ENCODE measurements at regions not wholly inside any gene's neighbourhood (a gene's known extent, or its start where the extent isn't known, plus 50 kb on each side); places are given as distances from the start of the nearest gene placed in this dataset.

GRCh38 chr15:31513178-31513577, 186.5 kb downstream of the KLF13 start:
- DNase-seq = no peak

GRCh38 chr15:31516440-31516839, 189.8 kb downstream of the KLF13 start:
- DNase-seq = no peak

DNA sequence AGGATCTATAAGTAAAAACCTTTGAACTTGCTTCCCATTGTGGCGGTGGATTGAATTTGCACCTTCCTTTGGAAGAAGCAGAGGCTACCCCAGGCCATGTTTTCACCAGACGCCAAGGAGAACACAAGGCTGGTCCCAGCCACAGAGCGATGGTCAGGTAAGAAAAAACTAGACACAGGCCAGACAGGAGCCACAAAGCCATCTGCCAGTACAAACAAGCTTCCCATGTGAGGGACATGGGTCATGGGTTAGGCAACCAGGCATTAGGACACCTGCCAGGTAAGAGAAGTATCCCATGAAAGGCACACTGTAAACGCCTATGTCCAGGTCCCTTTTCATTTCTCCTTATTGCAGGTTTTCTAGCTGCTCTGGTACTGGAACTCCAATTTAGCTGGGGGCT, 190.2 kb downstream of the KLF13 start:
- DNase-seq = no peak

DNA sequence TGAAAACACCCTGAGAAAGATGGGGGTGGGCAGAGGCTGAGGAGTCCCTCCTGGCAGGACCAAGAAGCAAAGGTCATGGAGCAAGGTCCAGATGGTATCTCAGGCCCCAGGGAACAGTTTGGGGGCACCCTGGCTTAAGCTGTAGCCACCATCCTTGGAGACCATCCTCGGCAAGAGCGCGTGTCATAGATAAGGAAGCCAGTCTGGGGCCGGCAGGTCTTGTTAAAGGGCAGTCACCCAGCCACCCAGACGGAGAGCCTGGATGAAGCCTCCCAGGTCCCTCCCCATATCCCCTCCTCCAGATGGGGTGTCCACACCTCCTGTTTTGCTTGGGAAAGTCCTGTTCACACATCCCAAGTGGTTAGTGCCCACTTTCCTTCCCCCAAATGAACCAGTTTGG, 191.1 kb downstream of the KLF13 start:
- no peak for DNase-seq

DNA sequence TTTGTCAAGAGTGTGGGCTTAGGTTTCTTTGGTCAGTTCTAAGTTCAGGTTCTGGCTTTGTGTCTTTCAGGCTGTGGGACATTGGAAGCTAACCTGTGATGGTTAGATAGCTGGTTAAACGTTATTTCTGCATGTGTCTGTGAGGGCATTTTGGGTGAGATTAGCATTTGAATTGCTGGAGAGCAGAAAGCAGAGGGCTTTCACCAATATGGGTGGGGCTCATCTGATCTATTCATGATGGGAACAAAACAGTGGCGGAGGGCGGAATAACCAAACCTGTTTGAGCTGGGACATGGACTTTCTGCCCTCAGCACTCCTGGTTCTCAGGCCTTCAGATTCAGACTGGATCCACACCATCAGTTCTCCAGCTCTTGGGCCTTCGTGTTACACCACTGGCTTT, 195.4 kb downstream of the KLF13 start:
- no peak for DNase-seq

- no peak for DNase-seq
Measured at GRCh38 chr15:31523027-31523654, 196.5 kb downstream of the KLF13 start.

DNA sequence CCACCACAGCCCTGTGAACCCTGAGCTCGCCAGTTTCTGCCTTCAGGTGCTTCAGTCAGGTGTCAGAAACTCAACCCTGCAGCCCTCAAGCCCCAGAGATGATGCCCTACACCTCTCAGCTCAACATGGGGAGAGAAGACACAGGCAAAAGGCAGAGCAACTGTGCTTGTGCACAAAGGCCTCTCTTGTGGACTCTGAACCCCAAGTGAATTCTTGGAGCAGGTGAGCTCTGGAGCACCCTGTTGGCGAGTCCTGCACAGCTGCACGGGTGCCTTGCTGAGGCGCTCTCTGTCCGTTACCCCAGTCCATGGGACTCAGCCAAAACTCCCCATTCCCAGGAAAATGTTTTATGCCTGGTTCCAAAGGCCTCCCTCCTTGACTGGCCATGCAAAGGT, 197.0 kb downstream of the KLF13 start:
- DNase-seq = no peak

DNA sequence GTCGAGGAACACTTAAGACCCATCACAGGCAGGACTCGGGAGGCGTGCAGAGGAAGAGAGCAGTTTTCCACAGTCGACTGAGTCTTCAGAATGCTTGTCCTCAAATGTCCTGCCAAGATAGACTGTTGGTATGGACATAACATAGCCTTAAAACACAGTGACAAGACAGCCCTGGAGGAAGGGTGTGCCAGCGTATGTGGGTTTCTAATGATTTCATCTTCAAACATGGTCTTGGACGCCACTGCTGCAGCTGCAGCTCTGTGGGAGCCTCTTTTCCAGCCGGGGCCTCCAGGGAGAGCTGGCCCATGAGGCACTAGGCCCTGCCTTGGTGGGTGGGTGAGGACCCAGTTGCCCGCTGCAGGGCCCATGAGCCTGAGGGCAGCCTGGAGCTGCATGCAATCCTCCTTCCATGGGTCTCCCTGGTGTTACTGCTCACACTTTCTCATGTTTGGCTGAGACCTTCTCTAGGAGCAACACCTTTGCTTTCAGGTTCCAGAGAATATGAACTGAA, 198.6 kb downstream of the KLF13 start:
- DNase-seq = no peak

- DNase-seq = no peak
Measured at GRCh38 chr15:31525988-31526665, 199.5 kb downstream of the KLF13 start.

- no peak for DNase-seq
Measured at GRCh38 chr15:31526916-31527690, 200.5 kb downstream of the KLF13 start.

- no peak for DNase-seq
Measured at GRCh38 chr15:31528846-31529245, 202.2 kb downstream of the KLF13 start.

GRCh38 chr15:31537770-31538592, 211.3 kb downstream of the KLF13 start:
- DNase-seq = no peak

GRCh38 chr15:31540633-31541032, 214.0 kb downstream of the KLF13 start:
- no peak for DNase-seq

- DNase-seq = no peak
Measured at GRCh38 chr15:31544361-31544760, 217.7 kb downstream of the KLF13 start.

- no peak for DNase-seq
Measured at GRCh38 chr15:31545257-31545656, 218.6 kb downstream of the KLF13 start.

DNA sequence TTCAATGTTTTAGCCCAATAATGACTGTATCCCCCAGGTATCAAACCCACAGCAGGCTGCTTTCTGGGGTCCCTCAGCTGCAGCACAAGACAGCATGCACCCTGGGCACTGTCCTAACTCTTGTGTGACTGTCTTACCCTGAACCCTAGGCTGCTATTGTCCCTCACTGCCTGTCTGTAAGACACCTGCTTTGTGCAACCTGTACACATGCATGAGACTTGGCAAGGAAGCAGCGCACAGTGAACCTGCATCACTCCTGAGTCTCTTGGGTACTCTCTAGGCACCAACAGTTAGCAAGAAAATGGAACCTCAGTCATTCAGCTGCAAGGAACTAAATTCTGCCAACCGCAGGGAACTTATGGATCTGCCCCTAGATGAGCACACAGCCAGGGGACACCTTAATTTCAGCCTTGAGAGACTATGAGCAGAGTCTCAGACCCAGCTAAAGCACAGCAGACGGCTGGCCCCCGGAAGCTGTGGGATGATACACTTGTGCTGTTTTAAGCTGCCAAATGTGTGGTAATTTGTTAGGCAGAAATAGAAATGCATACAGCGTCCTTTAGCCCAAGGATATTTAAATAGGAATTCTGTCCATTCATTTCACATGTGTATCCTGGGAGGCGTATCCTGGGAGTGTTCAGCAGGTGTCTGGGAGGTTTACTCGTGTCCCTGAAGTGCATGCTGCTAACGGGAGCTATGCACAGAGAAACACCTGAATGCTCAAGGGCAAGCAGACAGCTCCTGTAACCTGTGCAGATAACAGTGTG, 223.8 kb downstream of the KLF13 start:
- no peak for DNase-seq

DNA sequence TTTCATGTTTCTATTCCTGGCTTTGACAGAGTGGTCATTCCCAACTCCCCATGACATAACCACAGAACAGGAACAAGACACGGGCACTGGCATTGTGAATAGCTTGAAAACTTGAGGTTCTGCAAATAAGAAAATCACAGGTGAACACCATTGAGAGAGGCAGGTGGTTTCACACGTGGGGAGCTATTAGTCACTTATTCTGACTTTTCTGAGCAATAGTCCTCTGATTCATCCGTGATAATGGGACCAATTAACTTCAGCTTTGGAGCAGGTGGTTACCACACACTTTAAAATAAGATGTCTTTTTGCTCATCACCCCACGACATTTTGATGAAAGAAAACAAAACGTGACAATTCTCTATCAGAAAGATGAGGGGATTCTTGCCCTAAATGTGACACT, 224.7 kb downstream of the KLF13 start:
- no peak for DNase-seq

GRCh38 chr15:31552482-31553099, 226.0 kb downstream of the KLF13 start:
- DNase-seq = no peak

DNA sequence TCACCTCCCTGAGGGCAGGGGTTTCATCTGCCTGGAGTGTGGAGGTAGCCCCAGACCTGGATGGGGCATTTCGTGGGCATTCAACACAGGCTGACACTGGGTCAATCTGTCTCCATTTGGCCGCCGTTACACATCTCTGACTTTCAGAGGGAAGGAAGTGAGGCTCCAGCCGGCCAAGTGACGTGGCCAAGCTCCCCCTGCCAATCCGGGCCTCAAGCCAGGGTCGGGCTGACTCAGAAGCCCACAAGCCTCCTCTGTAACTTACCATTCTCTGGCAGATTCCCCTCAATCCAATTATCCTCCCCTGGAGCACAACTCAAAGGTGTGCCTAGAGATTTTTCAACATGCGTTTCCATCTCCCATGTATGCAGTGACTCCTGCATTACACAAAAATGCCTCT, 227.6 kb downstream of the KLF13 start:
- peak; percentile 51 for DNase-seq

GRCh38 chr15:31555022-31555421, 228.4 kb downstream of the KLF13 start:
- no peak for DNase-seq

DNA sequence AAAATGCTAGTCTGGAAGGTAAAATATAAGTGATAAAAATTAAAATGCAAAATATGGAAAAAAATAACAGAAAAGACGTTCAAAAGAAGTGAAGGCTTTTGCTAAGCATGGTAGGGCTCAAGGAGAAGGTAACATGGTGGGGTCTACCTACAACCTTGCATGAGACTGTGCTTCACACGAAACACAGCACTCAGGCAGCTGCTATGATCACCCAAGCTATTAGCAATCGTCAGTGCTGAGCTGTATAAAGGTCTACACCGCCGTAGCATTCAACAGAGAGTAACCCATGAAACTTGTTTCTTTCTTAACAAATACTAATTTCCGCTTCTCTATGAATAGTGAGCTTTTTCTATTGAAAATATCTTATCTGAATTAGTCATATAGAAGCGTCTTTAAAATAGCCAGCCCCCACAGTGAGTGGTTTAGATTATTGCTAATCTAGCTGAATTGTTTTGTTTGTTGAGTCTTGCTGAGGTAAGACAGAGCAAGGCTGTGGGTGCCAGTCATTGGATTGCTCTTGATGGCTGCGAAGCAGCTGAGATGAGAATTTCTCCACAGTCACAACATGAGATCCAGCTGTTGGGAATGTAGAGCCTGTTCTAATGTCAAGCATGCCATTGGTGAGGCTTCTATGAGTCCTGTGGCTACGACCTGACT, 230.0 kb downstream of the KLF13 start:
- no peak for DNase-seq

Measured in fibroblast of skin of back (primary cell).